Posterior vena cava (tissue), 2 donors: ENCODE measurements at regions not wholly inside any gene's neighbourhood (a gene's known extent, or its start where the extent isn't known, plus 50 kb on each side); places are given as distances from the start of the nearest gene placed in this dataset.
"Not testable (repeated sequence)": the region's sequence is repeated elsewhere in the genome, so short reads cannot be mapped to it uniquely, and the experiment has no call there.

Source experiments
- DNase-seq: peaks from one replicate; pipeline ENCODE4 v3.0.0-alpha.2; 2020; ENCODE audit warnings: low spot score
- intact Hi-C, 2 donors: fragments of 100-400 bp; cut with DNase I; formaldehyde crosslinking; loops; one replicate each; pipeline versions ENCODE4 v1.14.1 to v1.14.2; 2022 to 2023
- donor health status: DM: yes; HTN: yes; CAD: no.
- donor health status: DM: yes; HTN: yes; CAD: no.

DNA sequence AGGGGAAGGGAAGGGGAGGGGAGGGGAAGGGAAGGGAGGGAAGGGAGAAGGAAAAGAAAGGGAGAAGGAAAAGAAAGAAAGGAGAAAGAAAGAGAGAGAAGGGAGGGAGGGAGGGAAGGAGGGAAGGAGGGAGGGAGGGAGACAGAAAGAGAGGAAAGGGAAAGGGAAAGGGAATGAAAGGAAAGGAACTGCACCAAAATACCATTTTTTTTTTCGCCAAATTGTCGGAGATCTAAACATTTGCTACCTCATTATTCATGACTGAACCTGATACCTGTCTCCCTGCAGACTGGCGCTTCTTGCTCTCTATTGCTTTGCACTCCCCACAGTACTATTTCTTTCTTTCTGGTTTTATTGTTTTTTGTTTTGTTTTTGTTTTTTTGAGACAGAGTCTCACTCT is 117.3 kb upstream of the LGSN start:
- DNase-seq = no peak
- intact Hi-C loops = no loop called here

DNA sequence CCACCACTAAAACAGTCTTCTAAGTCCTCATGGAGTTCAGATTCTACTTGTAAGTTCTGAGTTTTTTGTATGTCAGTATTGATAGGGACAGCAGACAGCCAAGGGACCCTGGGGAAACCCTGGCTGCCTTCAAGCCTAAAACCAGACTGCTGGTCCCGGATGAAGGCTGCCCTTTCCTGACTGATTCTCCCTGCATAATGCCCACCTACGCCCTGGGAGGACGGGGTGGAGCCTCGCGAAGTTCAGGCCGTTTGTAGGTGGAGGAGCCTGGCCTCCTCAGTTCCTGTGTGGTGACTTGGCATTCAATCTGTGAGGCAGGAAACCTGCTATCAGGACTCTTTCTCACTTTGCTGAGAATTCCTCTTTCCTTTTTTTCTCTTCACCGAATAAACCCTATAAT is 120.3 kb upstream of the LGSN start:
- no peak for DNase-seq
- intact Hi-C loops = no loop called here

DNA sequence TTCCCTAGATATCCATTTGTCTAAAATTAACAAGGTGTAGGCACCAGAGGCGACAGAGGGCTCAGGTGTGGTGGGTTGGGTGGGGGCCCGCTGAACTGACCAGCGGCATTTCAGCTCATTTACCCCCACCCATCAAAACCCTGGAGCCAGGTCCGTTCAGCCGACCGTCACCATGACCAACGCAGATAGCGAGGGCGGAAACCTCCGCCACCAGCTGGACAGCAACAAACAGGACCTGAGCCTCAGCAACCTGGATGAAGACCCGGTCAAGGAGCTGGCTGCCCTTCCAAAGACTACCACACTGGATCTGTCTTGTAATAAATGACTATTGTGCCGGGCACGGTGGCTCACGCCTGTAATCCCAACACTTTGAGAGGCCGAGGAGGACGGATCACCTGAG is 120.8 kb upstream of the LGSN start:
- intact Hi-C loops = no loop called here
- no peak for DNase-seq

DNA sequence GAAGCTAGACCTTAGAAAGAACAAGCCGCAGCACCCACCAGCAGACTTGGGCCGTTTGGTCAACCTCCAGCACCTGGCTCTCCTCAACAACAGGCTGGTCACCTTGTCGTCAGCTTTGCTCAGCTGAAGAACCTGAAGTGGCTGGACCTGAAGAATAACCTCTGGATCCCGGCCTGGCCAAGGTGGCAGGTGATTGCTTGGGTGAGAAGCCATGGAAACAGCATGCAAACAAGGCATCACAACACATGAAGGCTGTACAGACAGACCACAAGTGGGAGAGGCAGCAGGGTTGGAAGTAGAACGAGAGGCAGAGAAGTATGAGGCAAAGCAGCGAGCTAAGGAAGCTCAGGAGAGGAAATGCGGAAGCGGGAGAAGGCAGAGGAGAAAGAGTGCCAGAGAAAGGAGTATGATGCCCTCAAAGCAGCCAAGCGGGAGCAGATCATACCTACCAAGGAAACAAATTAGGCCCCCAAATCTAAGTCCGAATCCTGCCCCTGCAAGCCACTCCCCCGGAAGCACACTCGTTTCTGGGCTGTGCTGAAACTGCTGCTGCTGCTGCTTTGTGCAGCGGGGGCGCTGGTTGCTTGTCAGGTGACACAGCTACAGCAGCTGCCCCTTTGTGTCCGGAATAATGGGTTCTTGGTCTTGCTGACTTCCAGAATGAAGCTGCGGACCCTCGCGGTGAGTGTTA is 121.6 kb upstream of the LGSN start:
- intact Hi-C loops = no loop called here
- no peak for DNase-seq

DNA sequence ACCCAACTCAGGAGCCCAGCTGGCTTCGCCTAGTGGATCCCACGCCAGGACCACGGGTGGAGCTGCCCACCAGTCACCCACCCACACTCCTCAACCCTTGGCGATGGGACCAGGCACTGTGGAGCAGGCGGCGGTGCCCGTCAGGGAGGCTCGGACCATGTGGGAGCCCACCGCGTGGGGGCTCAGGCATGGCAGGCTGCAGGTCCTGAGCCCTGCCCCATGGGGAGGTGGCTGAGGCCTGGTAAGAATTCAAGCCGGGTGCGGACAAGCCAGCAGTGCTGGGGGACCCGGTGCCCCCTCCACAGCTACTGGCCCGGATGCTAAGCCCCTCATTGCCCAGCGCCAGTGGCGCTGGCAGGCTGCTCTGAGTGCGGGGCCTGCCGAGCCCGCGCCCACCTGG is 123.1 kb upstream of the LGSN start:
- DNase-seq = no peak
- intact Hi-C loops = no loop called here

DNA sequence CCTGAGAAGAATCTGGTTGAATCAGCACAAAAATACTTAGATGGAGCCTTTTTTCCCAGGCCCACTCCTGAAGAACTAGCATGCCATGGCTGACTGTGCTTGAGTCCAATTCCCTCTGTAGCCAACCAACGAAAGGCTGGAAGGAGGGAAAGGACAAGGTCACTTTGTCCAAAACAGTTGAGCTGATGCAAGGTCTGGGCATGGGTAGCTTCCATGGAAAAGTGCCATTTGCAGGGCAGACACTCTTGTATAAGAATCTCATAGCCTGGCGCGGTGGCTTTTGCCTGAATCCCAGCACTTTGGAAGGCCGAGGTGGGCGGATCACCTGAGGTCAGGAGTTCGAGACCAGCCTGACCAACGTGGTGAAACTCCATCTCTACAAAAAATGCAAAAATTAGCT is 125.0 kb upstream of the LGSN start:
- DNase-seq = no peak
- intact Hi-C loops = no loop called here

DNA sequence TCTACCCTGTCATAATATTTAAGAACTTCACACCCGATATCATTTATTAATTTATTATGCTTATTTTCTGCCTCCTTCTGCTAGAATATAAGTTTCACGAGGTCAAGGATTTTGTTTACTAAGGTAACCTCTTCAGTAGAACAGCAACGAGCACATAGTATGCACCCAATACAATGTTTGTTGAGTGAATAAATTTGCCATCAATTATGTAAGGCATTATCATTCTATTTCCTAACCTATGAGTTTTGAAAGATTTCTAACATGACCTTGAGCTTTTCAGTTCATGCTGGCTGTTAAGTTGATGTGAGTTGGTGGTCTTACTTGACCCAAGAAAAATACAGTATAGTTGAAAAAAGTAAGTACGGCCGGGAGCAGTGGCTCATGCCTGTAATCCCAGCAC is 125.9 kb upstream of the LOC128125822 start:
- no peak for DNase-seq
- intact Hi-C loops = no loop called here

DNA sequence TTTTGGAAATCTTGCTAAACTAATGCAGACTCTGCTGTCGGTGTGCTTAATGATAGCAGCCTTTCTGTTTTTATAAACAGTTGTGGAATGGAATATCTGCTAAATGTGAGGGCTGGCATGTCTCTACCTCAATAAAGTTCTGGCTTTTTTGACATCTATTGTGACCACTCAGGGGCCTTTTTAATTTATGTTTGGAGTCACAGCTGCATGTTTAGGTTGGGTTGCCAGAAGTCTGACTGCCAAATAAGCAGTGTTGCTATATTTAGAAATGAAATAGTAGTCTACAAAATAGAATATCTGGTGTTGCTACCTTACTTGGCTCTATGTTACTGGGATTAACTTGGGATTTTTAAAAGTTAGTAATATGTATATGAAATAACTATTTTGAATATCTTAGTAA is 125.1 kb upstream of the LOC128125822 start:
- no peak for DNase-seq
- intact Hi-C loops = no loop called here

DNA sequence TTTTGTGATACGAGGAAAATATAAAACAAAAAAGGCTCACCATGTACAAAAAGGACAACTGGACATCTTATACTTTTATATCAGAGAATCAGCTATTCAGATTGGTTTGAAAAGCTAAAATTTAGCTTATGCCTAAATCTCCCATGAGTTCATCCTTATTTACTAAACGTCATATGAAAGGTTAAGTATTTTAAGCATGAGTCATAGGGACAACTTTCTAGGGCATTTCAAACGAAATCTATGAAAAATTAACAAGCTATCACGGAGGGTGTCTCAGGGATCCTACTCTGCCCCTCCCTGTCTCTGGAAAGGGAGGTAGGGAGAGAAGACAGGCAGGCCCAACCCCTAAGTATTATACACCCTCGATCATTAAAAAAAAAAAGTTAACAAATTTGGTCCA is 124.1 kb upstream of the LOC128125822 start:
- intact Hi-C loops = no loop called here
- no peak for DNase-seq

DNA sequence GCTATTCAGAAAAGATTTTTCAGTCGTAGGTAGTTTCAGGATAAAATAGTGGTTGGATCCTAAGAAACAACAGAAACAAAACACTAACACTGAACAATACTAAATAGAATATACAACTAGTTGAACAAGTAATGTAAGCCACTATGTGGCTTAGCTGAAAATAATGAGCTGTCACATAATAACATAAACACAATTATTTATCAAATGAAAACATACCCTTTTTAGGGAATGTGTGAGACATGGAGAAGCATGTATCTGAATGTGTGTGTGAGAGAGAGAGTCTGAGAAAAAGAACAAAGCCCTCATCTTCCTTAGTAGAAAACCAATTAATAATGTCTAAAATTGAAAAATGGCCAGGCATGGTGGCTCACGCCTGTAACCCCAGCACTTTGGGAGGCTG is 122.6 kb upstream of the LOC128125822 start:
- intact Hi-C loops = no loop called here
- no peak for DNase-seq

DNA sequence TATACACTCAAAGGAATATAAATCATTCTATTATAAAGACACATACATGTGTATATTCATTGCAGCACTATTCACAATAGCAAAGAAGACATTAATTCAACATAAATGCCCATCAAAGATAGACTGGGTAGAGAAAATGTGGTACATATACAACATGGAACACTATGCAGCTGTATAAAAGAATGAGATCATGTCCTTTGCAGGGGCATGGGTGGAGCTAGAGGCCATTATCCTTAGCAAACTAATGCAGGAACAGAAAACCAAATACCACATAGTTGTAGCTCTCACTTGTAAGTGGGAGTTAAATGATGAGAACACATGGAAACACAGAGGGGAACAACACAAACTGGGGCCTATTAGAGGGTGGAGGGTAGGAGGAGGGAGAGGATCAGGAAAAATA is 121.0 kb upstream of the LOC128125822 start:
- DNase-seq = no peak
- intact Hi-C loops = no loop called here

DNA sequence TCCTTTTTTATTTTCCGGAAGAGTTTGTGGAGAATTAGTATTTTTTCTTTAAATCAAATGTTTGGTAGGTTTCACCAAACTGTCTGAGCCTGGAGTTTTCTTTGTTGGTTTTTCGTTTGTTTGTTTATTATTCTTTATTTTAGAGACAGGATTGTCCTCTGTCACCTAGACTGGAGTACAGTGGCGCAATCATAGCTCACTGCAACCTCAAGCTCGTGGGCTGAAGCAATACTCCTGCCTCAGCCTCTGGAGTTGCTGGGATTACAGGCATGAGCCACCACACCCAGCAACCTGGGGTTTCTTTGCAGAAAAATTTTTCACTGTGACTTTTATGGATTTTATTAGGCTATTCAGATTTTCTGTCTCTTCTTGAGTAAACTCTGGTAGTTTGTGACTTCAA is 120.2 kb upstream of the LOC128125822 start:
- intact Hi-C loops = no loop called here
- no peak for DNase-seq

DNA sequence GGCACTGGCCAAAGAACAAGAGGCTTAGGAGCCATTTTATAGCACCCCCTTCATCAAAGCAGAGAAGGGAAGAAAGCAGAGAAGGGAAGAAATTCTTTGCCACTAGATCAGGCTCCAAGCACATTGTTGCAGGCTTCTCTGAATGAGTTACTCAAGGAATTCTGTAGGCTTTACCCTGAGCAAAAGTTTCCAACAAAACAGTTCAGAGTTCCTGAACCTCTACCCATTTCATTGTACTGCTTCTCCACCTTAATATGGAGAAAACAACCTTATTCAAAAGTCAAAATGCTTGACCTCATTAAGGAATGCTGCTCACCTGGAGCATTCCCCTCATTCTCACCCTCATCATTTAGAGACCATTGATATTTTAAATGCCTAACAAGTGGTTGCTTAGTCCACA is 115.5 kb upstream of the LOC128125822 start:
- intact Hi-C loops = no loop called here
- DNase-seq = no peak

DNA sequence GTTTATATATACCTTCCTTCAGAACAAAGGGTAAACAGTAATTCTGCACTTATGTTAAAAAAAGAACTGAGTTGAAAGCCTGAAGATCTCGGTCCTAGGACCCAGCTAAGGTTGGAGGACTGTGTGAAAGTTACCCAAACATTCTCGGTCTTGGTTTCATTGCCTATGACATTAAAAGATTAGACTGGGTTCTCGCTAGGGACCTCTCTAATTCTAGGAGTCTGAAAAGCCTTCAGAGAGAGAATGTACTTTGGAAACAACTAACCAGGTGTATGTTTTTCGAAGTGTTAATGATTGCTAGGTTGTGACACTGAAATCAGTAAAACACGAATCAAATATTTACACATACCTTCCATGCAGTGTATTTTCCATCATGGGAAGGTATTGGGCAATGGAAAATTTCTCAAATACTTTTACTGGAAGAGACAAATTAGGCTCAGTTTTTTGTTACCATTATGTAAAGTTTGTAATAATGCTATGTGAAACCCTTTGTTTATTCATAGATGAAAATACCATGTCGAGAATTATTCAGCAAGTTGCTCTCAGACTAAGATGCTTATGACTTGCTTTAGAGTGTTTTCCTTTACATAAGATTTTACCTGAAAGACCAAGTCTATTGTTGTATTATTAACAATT is 113.7 kb upstream of the LOC128125822 start:
- intact Hi-C loops = no loop called here
- no peak for DNase-seq

DNA sequence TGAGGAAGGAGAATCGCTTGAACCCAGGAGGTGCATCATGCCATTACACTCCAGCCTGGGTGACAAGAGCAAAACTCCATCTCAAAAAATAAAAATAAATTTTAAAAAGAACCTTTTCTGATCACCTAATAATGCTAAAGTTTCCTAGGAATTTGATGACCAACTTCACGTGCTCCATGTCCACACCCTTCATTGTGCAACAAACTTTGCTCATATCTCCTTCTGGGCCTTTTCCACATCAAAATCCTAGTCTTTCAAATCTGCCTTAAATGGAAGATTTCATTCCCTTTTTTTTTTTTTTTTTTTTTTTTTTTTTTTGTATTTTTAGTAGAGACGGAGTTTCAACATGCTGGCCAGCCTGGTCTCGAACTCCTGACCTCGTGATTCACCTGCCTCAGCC is 112.5 kb upstream of the LOC128125822 start:
- DNase-seq = no peak
- intact Hi-C loops = no loop called here

DNA sequence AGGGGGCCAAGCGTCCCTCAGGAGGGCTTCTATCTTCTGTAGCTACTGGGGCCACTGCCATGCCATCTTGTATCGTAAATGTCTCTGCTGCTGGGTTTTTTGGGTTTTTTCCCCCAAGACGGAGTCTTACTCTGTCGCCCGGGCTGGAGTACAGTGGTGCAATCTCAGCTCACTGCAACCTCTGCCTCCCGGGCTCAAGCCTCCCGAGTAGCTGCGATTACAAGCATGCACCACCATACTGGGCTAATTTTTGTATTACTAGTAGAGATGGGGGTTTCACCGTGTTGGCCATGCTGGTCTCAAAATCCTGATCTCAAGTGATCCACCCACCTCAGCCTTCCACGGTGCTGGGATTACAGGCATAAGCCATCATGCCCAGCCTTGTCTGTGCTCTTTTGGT is 111.3 kb upstream of the LOC128125822 start:
- intact Hi-C loops = no loop called here
- DNase-seq = peak; percentile 53

DNA sequence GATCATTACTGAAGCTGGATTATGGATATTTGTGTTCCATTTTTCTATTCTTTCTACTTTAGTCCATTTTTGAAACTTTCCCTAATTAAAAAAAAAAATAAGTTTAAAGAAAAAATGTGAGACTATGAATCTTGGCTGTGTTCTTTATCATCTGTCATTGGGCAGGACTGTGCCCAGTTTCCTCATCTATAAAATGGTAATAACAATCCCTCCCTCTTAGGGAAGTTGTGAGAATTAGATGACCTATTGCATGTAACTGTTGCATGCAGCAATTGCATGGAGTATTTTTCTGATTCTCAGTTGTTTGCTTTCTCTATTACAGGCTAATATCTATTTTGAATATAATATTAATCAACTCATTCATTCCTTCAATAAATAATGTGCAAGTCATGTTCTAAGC is 108.2 kb upstream of the LOC128125822 start:
- intact Hi-C loops = no loop called here
- DNase-seq = no peak

DNA sequence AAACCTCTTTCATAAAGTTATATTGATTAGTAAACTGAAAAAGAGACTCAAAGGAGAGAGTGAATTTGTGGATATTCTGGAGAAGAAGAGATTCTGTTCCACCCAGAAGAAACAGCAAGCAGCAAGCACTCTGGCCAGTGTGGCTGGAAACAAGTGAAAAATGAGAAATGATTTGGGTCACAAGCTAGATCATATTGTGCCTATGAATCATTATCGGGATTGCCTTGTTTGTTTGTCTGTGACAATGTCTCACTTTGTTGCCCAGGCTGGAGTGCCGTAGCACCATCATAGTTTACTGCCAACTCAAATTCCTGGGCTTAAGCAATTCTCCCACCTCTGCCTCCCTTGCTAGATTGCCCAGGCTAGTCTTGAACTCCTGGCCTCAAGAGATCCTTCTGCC is 106.5 kb upstream of the LOC128125822 start:
- DNase-seq = no peak
- intact Hi-C loops = no loop called here

DNA sequence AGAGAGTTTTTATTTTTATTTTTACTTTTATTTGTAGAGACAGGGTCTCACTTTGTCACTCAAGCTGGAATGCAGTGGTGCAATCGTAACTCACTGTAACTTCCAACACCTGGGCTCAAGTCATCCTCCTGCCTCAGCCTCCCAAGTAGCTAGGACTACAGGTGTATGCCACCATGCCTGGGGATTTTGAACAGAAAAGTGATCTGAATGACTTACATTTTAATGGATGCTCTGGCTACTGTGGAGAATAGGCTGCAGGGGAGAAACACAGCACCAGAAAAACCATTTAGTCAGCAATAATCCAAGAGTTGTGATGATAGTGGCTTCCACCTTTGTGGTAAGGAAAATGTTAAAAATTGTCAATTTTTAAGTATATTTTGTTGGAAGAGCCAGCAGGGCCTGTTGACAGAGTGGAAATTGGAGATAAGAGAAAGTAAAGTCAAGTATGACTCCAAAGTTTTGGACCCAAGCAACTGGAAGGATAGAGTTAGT is 106.0 kb upstream of the LOC128125822 start:
- no peak for DNase-seq
- intact Hi-C loops = no loop called here

DNA sequence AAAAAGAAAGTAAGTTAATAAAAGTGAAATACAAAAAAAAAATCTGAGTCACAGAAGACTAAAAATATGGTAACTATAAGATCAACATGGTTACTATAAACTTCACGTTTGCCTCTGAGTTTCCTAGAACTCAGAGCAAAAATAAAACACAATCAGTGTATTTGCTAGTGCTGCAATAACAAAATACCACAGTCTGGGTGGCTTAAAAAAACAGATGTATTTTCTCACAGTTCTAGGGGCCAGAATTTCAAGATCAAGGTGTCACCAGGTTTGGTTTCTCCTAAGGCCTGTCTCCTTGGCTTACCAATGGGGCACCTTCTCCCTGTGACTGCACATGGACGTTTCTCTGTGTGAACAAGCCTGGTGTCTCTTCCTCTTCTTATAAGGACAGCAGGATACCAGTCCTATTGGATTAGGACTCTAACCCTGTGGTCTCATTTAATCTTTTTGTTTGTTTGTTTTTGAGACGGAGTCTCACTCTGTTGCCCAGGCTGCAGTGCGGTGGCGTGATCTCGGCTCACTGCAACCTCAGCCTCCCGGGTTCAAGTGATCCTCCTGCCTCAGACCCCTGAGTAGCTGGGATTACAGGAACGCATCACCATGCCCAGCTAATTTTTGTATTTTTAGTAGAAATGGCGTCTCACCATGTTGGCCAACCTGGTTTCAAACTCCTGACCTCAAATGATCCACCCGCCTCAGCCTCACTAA is 104.9 kb upstream of the LOC128125822 start:
- intact Hi-C loops = no loop called here
- no peak for DNase-seq

DNA sequence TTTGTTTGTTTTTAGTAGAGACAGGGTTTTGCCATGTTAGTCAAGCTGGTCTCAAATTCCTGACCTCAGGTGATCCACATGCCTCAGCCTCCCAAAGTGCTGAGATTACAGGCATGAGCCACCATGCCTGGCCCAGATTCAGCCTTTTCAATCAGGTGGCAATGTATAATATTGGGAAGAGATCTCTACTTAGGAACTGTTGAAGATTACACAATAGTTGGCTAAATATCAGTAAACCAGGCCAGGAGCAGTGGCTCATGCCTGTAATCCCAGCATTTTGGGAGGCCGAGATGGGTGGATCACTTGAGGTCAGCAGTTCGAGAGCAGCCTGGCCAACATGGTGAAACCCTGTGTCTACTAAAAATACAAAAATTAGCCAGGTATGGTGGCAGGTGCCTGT is 101.1 kb upstream of the LOC128125822 start:
- DNase-seq, intact Hi-C loops: not testable (repeated sequence)
